Embryonic facial prominence (tissue), 1 donor: ENCODE measurements at regions not wholly inside any gene's neighbourhood (a gene's known extent, or its start where the extent isn't known, plus 50 kb on each side); places are given as distances from the start of the nearest gene placed in this dataset.

Experiments used
- DNase-seq: peaks from one replicate; pipeline ENCODE4 v3.0.0-alpha.2; 2016; ENCODE audit errors: extremely low spot score

DNA sequence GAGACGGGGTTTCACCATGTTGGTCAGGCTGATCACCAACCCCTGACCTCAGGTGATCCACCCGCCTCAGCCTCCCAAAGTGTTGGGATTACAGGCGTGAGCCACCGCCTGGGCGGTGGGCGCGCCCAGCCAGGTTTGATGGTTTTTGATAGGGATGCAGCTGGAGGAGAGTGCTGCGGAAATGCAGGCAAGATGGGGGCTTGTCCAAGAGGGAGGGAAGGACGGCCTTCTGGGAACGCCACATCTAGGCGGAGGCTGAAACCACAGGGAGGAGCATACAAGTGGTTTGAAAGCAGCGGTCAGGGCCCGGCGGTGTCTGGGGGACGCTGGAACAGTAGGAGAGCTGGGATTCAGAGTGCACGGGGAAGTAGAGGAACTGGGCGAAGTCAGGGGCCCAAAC is 134.6 kb downstream of the VRK1 start:
- no peak for DNase-seq

DNA sequence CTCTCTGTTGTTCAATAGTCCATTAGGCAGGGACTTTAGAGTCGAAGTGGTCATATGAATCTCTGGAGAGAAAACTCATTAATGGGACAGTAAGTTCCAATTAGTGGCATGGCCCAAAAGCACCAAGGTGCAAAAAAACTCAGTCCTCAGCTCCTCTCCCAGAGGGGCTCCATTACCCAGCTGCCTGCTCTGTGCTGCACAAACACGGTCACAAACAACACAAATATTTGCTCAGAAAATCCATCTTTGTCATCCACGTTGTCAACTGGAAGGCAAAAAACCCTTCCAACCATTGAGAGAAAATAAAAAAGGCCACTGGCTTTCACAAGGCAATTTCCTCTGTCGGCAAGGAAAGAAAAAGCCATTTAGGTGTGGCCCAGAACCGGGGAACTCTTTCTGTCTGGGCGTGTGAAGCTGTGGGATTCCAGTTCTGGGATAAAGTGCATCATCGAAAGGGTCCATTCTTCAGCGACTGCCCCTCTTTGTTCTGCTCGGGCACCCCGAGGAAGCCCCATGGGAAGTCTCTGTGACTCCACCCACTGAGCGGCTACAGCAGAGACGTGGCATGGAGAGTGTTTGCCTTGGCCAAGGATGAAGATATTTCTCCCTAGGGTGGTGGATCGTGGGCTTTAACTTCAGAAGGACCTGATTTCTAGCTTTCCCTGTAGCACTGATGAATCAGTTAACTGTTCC is 137.6 kb downstream of the VRK1 start:
- DNase-seq = no peak

DNA sequence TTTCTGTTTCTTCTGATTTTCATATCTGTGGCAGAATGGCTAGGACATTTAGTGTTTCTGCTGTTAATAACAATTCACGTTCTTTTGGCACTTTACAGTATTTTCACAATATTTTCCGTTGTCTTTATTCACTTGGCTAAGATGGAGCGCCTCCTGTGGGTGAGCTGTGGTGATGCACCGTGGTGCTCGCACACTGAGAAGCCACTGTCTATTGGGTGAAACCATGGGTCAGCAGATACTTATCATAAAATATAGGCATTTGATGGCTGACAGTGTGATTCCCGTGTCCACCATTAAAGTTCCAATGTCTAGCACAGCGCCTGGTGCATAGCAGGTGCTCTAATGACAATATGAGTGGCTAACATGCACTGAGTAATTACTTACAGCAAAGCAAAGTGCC is 141.8 kb downstream of the VRK1 start:
- DNase-seq = no peak

DNA sequence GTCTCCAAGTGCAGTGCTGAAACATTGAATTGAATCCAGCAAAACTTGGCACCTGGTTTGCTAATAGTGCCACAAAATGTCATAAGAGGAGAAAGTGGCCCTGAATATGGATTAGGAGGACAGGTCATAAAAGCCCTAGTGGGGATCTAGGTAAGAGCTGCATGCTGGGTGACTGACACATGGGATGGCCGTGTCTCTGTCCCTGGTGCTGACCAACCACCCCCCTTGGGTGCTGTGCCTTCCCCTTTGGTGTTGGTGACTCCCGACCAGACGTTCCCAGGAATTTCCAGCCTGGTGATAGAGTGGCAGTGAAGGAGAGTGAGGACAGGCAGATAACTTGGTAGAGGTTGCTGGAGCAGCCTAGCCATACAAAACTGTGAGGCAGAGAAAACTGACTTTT is 142.8 kb downstream of the VRK1 start:
- no peak for DNase-seq

DNA sequence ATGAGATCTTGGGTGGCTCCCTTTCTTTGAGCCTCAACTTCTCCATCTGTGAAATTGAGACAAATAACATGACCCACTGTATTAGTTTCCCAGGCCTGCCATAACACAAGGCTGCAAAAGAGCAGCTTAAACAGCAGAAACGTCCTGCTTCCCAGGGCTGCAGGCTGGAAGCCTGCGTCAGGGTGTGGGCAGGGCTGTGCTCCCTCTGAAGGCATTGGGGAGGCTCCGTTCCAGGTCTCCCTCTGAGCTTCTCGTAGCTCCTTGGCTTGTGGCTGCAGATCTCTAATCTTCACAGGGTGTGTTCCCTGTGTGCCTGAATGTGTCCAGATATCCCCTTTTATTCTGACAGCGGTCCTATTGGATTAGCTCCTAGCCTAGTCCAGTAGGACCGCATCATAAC is 147.1 kb downstream of the VRK1 start:
- DNase-seq = no peak

DNA sequence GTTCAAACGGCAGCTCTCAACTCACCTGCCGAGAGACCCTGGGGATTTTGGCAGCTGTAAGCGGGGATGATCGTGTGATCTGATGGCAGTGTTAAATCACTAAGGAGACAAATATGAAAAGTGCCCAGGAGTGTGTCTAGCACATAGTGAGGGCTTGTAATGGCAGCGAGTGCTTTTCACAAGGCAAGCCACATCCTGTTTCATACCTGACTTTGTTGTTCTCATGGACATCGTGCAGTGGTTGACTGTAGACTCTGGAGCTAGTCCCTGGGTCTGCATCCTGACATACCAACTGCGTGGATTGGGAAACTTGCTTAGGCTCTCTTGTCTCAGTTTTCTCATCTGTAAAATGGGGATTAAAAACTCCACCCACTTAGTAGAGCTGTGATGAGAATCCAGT is 148.5 kb downstream of the VRK1 start:
- no peak for DNase-seq

DNA sequence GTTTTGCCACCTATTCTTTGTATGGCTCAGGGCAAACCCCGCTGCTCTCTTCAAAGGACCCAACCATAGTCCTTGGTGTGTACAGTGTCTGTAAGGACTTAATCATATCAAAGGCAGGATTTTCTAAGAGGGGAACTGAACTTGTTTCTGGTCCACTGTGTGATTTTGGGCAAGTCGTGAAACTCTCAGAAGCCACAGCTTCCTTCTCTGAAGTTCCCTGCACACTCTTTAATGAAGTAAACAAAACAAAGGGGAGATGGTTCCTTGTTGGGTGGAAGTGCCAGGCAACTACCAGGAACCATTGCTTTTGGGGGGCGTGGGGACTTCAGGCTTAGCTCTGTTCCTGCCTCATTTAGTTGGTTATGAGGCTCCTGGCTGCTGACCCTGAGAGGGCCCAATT is 152.4 kb downstream of the VRK1 start:
- DNase-seq = no peak

DNA sequence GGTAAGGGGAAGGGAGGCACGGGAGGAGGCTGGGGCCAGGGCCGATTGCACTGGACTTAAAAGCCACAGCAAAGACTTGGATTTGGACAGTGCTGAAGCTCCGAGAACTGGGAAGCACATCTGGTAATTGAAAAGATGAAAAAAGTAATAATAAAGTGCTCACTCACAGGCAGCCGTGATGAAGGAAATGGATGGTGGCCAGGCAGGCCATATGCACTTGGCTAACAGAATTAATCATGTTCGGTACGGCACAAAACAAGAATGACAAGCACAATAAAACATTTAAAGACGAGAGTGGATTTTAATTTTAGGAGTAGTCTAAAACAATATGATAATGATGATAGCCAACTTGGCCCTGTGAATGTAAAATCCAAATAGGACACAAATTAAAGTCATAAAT is 154.3 kb downstream of the VRK1 start:
- no peak for DNase-seq

DNA sequence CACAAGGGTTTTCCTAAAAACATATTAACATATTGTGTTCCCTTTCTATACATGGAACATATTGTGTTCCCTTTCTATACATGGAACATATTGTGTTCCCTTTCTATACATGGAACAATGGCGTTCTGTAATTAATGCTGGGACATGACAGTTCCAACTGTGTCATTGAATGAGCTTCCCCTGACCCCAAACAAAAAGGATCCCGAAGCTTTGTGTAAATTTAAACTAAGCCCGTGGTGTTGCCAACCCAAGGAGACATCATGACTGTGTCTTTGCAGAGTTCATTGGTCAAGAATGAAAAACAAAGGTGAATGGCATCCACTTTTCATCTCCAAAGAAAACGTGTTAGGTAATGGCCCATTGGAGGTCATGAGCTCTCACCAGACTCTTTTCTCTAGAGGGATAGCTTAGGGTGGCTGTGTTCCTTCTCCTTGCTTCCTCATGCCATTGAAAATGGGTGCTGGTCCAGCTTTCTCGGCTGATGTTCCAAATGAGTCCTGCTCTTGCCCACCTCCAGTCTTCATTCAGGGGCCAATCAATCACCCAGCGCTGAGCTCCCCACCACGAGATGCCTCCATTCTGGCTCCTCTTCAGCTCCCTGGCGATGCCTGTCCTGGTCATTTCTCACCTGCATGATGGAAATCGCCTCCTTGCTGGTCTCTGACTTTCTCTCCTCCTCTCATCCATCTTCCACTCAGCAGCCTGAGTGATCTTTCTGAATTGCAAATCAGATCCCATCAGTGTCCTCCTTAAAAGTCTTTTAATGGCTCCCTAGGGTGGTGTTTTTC is 156.1 kb downstream of the VRK1 start:
- DNase-seq = no peak

DNA sequence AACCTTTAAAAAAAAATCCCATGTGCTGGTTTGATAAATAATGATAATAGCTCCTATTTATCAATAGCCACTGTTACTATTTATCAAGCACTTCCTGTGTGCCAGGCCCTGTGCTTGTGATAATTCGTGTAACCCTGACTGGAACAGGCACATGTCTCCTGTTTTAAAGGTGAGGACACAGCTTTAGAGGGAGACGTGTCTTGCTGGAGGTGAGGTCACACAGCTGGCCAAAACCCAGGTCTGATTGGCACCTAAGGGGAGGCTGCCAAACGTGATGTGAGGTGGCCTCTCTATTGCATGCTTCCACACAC is 156.6 kb downstream of the VRK1 start:
- DNase-seq = no peak

DNA sequence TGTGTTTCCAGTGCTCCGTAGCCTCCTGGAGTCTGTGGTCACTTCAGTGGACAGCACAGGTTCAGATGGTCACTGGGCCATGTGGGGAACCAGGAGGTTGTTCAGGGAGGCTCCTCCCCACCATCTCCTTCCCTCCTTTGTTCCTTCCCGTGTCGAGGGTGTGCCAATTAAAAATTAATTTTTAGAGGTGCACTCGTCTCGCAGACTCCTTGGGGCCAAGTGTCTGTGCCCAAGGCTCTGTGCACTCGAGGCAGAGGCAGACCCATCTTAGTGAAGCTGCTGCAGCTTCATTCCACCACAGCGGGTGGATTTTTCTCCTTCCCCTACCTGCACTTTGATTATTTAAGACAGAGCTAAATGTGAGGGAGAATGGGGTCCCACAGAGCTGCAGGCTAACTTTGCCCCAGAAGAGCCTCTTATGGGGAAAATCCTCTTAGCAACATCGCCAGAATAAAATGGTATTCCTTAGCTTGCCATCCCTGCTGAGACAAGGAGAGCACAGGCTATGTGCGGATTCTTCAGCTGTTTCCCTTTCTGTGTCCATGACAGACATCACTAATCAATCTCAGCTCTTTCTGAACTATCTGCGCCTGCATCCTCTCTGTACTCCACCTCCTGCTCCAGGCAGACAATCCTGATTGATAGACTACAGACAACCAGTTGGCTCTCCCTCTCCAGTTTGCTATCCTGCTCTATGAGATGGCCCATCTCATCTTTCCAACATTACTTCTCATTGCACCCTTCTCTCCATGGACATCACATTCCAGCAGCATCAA is 159.5 kb downstream of the VRK1 start:
- DNase-seq = no peak

DNA sequence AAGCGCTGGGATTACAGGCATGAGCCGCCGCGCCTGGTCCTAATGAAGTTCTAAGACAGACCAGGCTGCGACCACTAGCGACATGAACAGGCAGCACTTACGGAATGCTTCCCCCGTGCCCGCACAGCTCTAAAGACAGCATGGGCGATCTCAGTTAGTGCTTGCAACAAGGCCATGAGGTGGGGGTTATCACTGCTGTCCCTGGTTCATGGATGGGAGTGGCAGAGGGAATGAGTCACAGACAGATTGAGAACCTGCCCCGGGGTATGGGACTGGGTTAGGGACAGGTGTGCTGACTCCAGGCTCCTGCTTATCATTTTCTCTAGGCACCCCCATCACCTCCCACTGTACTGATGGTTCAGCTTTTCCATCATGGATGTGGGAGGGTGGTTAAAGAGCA is 160.9 kb downstream of the VRK1 start:
- no peak for DNase-seq

DNA sequence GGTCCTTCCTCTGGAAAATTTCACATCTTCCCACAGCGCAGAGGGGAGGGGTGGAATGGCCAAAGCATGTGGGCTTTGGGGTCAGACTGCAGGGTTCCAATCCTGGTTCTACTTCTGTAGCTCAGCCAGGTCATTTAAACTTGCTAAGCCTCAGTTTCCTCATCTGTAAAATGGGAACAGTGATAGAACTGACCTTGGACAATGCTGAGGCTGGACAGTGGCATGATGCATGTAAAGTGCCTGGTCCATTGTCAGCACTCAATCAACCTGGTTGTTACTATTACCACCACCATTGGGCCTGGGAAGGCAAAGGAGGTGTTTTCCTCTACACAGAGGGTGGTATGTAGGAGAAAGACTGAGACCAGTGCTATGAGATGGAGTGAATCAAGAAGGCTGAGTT is 162.8 kb downstream of the VRK1 start:
- no peak for DNase-seq

DNA sequence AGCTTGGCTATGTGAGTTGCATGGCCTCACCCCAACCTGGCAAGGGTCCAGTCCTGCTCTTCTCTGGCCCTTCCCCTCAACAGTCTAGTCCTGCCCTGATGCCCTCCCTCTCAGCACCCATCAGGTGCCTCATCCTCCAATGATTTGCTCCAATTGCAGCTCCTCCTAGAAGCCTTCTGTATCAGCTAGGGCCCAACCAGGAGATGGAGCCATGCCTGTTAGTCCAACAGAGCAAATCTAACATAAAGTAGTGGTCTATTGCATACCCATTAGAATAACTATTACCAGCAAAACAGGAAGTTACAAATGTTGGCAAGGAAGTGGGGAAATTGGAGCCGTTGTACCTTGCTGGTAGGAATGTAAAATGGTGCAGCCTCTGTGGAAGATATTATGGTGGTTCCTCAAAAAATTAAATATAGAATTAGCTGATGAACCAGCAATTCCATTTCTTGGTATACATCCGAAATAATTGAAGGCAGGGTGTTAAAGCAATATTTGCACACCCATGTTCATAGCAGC is 163.5 kb downstream of the VRK1 start:
- DNase-seq = no peak

DNA sequence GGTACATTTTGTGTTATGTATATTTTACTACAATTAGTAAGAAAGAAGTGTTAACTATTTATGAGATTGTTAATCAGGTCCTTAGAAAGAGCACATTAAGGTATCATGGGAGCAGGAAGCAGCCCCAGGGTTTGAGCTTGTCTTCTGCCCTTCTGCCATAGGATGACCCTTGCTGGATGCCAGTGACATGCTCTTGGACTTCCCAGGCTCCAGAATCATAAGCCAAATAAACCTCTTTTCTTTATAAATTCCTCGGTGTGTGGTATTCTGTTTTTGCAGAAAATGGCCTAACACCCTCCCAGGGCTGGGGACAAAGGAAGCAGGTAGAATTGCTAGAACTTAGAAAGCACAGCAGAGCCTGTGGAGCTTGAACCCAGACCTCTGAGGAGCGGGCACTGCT is 164.7 kb downstream of the VRK1 start:
- no peak for DNase-seq

DNA sequence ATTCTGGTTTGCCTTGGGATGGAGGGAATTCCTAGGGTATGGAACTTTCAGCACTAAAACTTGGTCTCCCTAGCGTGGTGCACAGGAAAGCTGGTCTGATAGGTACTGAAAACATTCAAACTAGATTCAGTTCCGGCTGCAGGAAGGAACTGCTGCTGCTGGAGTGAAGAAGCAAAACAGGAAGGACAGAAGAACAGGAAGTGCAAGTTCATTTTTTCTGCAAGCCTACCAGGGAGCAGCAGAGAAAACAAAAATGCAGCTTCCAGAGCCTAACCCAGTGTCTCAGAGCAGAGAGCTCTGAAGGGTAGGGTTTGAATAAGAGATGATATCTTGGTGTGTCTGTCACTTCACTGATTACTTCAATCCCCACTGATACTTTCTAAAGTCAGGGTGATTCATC is 165.2 kb downstream of the VRK1 start:
- no peak for DNase-seq

DNA sequence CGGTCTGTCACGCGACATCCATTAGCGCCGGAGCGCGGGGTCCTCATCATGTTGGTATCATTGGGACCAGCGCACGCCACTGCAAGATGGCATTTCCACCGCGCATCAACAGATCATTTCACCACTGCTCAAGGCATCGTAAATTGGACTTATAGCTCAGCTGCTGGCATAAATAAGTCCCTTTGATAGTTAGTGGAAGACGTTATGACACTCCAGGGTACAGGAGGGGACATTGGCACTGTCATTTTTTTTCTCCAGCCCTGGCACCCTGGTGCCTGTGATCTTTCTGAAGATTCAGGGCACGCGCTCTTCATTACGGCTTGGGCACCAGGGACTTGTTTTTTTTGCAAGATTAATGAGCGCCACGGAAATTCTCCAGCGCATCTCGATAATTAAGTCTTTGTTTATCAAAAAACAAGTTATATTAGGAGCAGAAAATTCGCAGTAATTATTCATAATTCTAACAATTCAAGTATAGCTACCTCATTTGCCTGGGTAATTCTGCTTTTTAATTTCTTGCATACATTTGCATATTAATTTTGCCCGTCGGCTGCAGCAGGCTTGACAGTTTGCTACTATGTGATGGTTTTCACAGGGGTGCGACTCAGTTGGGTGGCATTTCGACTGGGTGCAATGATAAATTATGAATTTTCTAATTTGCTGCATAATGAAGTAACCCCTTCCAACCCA is 167.7 kb downstream of the VRK1 start:
- no peak for DNase-seq

DNA sequence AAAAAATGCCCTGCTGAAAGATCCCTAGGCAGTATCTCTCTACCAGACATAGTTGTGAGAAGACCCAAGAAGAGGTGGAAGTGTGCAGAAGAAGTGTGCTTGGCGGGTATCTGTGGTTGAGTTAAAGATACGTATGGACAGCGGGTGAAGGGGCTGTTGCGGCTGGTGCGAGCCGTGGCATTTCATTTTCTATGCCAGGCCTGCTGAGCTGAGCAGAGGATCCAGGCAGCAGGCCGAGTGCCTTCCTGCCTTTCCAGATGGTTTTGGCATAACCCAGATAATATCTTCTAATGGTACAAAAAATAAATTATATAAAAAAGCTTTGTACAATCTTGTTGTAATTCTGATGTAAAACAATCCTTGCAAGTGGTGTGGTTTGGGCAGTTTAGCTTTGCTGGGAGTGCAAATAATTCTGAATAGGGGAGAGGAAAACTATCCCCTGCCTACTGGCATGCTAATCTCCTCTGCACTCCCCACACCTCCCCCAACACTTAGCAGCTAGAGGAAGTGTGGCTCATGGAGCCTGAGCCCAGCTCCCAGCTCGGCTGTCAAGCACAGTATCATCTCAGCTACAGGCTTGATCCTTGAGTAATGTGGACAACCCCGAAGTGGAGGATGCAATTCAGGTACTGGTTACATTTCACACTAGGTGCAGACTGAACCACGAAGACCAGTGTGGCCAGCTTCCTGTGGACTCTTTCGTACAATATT is 168.9 kb downstream of the VRK1 start:
- no peak for DNase-seq

DNA sequence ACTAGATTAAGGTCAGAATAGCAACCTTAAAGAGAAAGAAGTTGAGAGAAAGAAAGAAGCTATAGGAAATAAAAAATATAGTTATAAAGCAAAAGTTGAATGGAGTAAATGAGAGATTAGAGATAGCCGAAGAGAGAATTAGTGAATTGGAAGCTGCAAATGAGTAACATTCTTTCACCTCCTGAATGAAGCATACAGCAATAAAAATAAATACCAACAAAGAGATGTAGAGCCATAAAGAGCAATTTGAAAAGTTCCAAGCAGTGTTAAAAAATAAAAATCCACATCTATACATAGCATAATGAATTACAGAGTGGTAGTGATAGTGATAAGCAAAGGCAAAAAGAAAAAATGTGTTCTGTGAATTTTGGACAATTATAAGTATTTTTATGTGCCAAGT is 177.9 kb downstream of the VRK1 start:
- no peak for DNase-seq

DNA sequence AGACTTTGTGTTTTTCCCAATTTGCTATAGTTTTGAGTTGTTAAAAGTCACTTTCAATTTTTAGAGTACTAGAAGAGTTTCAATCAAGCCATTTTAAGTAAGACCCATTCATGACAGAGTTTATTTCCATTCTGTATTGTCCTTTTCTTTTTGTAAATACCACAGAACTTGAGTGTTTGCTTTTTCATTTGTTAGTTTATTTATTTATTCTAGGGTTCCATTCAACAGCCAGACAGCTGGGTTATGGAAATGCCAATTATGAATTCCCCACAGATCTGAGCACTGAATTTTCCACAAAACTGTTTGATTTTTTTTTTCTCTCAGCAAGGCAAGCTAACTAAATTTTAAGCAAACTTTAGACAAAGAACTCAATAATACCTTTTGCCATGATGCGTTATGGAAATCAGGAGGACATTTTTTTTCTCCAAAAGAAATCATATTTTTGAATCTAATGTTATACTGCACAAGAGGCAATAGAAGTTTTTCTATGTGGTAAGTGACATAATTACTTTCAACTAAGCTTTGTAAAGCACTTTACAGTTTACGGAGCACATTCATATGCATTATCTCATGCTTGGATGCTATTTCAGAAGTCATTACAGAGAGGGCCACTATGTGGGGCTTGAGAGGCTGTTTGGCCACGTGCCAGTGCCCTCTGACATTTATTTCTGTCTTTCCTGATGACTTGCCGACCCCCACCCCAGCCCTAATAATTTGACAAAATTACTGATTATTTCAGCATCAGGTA is 181.5 kb downstream of the VRK1 start:
- no peak for DNase-seq

DNA sequence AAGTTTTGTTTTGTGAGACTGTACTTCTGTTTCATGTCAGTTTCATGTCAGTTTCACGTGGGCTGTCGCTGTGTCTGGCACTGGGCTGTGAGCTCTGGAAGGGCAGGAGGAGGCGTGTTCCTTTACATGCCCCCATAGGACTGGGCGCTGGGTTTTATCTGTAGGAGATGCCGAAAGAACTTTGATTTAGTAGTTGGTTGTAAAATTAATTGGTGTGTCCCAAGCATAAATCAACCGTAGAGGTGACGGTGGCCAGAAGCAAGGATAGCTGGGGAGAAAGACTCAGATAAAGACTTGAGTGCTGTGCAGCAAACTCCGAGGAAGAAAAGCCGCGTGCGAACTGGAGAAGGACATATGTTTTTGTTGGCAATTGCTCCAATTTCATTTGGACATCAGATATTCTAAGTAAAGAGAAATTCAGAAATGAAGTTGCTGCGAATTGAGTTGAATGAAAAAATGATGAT is 182.5 kb downstream of the VRK1 start:
- no peak for DNase-seq
